NOMO-1 treated with dmso at 0.1 percent for 144 hours (cell line): ENCODE measurements at regions not wholly inside any gene's neighbourhood (a gene's known extent, or its start where the extent isn't known, plus 50 kb on each side); places are given as distances from the start of the nearest gene placed in this dataset.

Source experiments
- DNase-seq: peaks from one replicate; lab custom pipeline; 2025; ENCODE audit not compliant: unreplicated experiment; lab: John Stamatoyannopoulos, UW

GRCh38 chr13:51518827-51519226, 65.4 kb upstream of the WDFY2 start:
- no peak for DNase-seq

GRCh38 chr13:51519771-51520216, 64.5 kb upstream of the WDFY2 start:
- no peak for DNase-seq

GRCh38 chr13:51520524-51520923, 63.7 kb upstream of the WDFY2 start:
- DNase-seq, result no peak

DNA sequence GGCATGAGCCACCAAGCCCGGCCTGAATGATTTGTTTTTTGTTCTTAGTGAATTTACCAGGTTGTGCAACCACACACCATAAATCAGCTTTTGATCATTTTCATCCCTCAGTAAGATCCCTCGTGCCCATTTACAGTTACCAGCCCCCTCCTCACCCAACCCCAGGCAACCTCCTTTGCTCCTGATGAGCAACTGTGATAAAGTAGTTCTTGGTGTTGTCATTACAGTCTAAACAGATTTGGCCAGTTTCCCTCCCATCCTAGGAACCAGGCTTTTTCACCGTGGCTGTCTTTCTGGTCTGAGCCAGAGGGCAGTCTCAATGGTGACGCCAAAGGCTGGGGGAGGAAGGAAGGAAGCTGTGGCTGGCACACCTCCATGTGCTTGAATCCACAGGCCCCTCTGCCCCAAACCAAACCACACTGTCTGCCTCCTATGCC, 61.2 kb upstream of the WDFY2 start:
- peak; percentile 43 for DNase-seq

DNA sequence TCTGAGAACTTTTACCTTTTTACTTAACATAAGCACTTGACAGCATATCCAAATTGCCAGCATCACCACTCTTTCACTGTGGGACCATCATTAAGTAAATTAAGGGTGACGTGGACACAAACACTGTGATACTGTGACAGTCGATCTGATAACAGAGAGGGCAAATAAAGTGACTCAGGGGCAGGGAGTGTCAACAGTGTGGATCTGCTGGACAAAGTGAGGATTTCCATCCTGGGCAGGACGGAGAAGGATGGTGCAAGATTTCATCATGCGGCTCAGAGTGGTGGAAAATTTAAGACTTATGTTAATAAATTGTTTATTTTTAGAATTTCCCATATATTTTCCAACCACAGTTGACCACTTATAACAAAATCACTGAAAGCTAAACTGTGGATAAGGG, 60.0 kb upstream of the WDFY2 start:
- no peak for DNase-seq

GRCh38 chr13:51524829-51525566, 59.3 kb upstream of the WDFY2 start:
- no peak for DNase-seq

GRCh38 chr13:51525567-51526167, 58.6 kb upstream of the WDFY2 start:
- no peak for DNase-seq

- DNase-seq, result no peak
These were observed 58.1 kb upstream of the WDFY2 start for GRCh38 chr13:51526202-51526601.

DNA sequence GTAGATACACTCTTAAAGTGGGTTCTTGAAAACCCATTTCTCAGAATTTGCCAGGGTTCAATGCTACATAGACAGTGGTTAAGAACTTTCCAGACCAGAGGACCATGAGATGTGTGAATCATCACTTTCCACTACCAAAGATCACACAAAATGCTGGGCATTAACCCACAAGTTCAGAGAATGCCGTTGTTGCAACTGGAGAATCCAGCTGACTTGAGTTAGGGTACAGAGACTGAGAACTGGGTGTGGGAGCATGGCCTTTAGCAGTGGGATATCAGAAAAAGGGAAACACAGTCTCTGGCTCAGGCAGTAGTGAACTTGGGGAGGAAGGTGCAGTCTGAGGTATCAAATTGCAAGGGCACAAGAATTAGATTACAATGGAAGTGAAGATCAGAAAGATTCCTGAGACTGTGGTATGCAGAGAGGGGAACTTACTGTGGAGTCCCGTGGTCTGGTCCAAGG, 51.5 kb upstream of the WDFY2 start:
- no peak for DNase-seq

- DNase-seq, result no peak
These were observed 50.0 kb upstream of the WDFY2 start for GRCh38 chr13:51534041-51534817.
